GM23338 (cell line): ENCODE measurements at regions not wholly inside any gene's neighbourhood (a gene's known extent, or its start where the extent isn't known, plus 50 kb on each side); places are given as distances from the start of the nearest gene placed in this dataset.

Experiments used
- ATAC-seq: fragments of 200-7000 bp; cut with Tn5 transposase; 3 replicates; pipeline ENCODE4 v1.9.1; 2020
- DNase-seq: peaks from one replicate; pipeline ENCODE4 v3.0.0-alpha.2; 2015; ENCODE audit warnings: low spot score
- H2AFZ ChIP-seq: fragments of 200-600 bp; sonication (generic); 2 replicates; pipeline ENCODE4 v1.8.0; 2016; ENCODE audit warnings: antibody characterized with exemption, mild to moderate bottlenecking, moderate library complexity
- H3F3A ChIP-seq: fragments of 200-600 bp; sonication (generic); replicated peaks from 2 replicates; pipeline ENCODE4 v1.8.0; 2017; ENCODE audit warnings: antibody characterized with exemption, mixed run types, low read depth
- H3K27ac ChIP-seq: fragments of 200-600 bp; sonication (generic); 2 replicates; pipeline ENCODE4 v1.6.1; 2016; ENCODE audit warnings: low read depth
- H3K27me3 ChIP-seq: fragments of 200-600 bp; sonication (generic); 2 replicates; pipeline ENCODE4 v1.8.0; 2016; ENCODE audit warnings: mild to moderate bottlenecking, mixed run types, moderate library complexity; ENCODE audit not compliant: insufficient read depth
- H3K36me3 ChIP-seq: fragments of 200-600 bp; sonication (generic); 2 replicates; pipeline ENCODE4 v1.8.0; 2016; ENCODE audit warnings: mild to moderate bottlenecking; ENCODE audit not compliant: insufficient read depth
- H3K4me1 ChIP-seq: fragments of 200-600 bp; sonication (generic); 2 replicates; pipeline ENCODE4 v1.8.0; 2016; ENCODE audit warnings: mild to moderate bottlenecking, moderate library complexity; ENCODE audit not compliant: insufficient read depth
- H3K4me2 ChIP-seq: fragments of 200-600 bp; sonication (generic); 2 replicates; pipeline ENCODE4 v1.7.1; 2017; ENCODE audit warnings: mixed run types
- H3K4me3 ChIP-seq: fragments of 200-600 bp; sonication (generic); 2 replicates; pipeline ENCODE4 v1.6.1; 2016; ENCODE audit warnings: mixed run types
- H3K79me2 ChIP-seq: fragments of 200-600 bp; sonication (generic); replicated peaks from 2 replicates; pipeline ENCODE4 v1.8.0; 2017; ENCODE audit warnings: mild to moderate bottlenecking; ENCODE audit not compliant: insufficient read depth
- H3K9me2 ChIP-seq: fragments of 200-600 bp; sonication (generic); 2 replicates; pipeline ENCODE4 v1.8.0; 2017; ENCODE audit not compliant: insufficient read depth
- H4K20me1 ChIP-seq: fragments of 200-600 bp; sonication (generic); replicated peaks from 2 replicates; pipeline ENCODE4 v1.8.0; 2017; ENCODE audit warnings: mild to moderate bottlenecking; ENCODE audit not compliant: insufficient read depth
- H3K27ac Mint-ChIP-seq: 2 replicates; pipeline ENCODE4 v1.8.0; 2020; ENCODE audit warnings: inconsistent platforms, mild to moderate bottlenecking, moderate library complexity, mixed read lengths
- H3K27me3 Mint-ChIP-seq: 3 replicates; pipeline ENCODE4 v1.8.0; 2022; ENCODE audit warnings: low read depth, mild to moderate bottlenecking, moderate library complexity, mixed read lengths, inconsistent platforms; ENCODE audit not compliant: insufficient read depth, poor library complexity
- H3K36me3 Mint-ChIP-seq: 3 replicates; pipeline ENCODE4 v1.8.0; 2021; ENCODE audit warnings: low read depth, mild to moderate bottlenecking, inconsistent platforms, moderate library complexity, mixed read lengths
- H3K4me1 Mint-ChIP-seq: 3 replicates; pipeline ENCODE4 v1.8.0; 2020; ENCODE audit warnings: mild to moderate bottlenecking, inconsistent platforms, mixed read lengths
- H3K4me3 Mint-ChIP-seq: 3 replicates; pipeline ENCODE4 v1.8.0; 2021; ENCODE audit warnings: moderate library complexity, mild to moderate bottlenecking, inconsistent platforms, mixed read lengths
- H3K9me3 Mint-ChIP-seq: 3 replicates; pipeline ENCODE4 v1.8.0; 2020; ENCODE audit warnings: moderate library complexity, mild to moderate bottlenecking, inconsistent platforms, mixed read lengths
- CREB1 ChIP-seq: fragments of 250-450 bp; sonication (Bioruptor Pico); IDR thresholded peaks from 2 replicates; pipeline ENCODE4 v1.5.0; 2020; ENCODE audit warnings: low read depth, mild to moderate bottlenecking, moderate library complexity
- EZH2 ChIP-seq: fragments of 200-600 bp; sonication (generic); IDR thresholded peaks from one replicate; pipeline ENCODE4 v1.8.0; 2017; ENCODE audit warnings: antibody characterized with exemption, mild to moderate bottlenecking, low read depth; ENCODE audit not compliant: unreplicated experiment
- JUNB ChIP-seq: IDR thresholded peaks from one replicate; pipeline ENCODE4 v1.6.1; 2016; ENCODE audit warnings: antibody characterized with exemption; ENCODE audit not compliant: unreplicated experiment
- NANOG ChIP-seq: IDR thresholded peaks from 2 replicates; pipeline ENCODE4 v1.6.1; 2016; ENCODE audit warnings: antibody characterized with exemption, borderline replicate concordance
- POLR2AphosphoS5 ChIP-seq: IDR thresholded peaks from 2 replicates; pipeline ENCODE4 v1.6.1; 2016; ENCODE audit warnings: antibody characterized with exemption, low read depth
- STAT1 ChIP-seq: IDR thresholded peaks from one replicate; pipeline ENCODE4 v1.6.1; 2016; ENCODE audit warnings: antibody characterized with exemption; ENCODE audit not compliant: unreplicated experiment
- ZNF114 ChIP-seq: fragments of 250-450 bp; sonication (Bioruptor Pico); IDR thresholded peaks from 2 replicates; pipeline ENCODE4 v1.5.0; 2020; ENCODE audit warnings: mild to moderate bottlenecking, moderate library complexity
- ZNF331 ChIP-seq: fragments of 250-450 bp; sonication (Bioruptor Pico); IDR thresholded peaks from 2 replicates; pipeline ENCODE4 v1.5.0; 2020; ENCODE audit warnings: low read depth, mild to moderate bottlenecking, moderate library complexity
- TF ChIP-seq, protein P1 (sequence below): IDR thresholded peaks from 2 replicates; pipeline ENCODE4 v1.6.1; 2016; ENCODE audit warnings: antibody characterized with exemption
- TF ChIP-seq, protein P2 (sequence below), 2 experiments: fragments of 200-600 bp in 1 of 2; sonication (generic) in 1 of 2; conservative IDR thresholded peaks; 2 replicates each; pipeline versions ENCODE4 v1.5.1 to v1.6.1; 2016 to 2017; ENCODE audit warnings: antibody characterized with exemption in 2 of 2, low read depth in 2 of 2, mild to moderate bottlenecking in 2 of 2, moderate library complexity in 1 of 2
- TF ChIP-seq, protein P3 (sequence below): IDR thresholded peaks from one replicate; pipeline ENCODE4 v1.6.1; 2018; ENCODE audit warnings: antibody characterized with exemption; ENCODE audit not compliant: unreplicated experiment

DNA sequence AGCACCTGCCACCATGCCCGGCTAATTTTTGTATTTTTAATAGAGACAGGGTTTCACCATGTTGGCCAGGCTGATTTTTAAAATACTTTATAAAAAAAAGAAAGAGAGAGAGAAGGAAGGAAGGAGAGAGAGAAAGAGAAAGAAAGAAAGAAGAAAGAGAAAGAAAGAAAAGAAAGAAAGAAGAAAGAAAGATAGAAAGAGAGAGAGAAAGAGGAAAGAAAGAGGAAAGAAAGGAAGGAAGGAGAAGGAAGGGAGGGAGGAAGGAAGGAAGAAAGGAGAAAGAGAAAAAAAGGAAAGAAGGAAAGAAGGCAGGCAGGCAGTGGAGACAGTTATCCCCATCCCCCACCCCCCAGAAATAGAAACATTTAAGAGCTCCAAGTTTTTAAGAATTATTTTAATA lies 69.9 kb downstream of the TOMM20 start:
- H3K36me3 ChIP-seq, result no peaks in the 10 kb centered on the region
- no peak overlapping the region for H3K4me2 ChIP-seq
- no peak for ATAC-seq
- H3K27ac ChIP-seq, result no peak overlapping the region
- no peak for DNase-seq
- H2AFZ ChIP-seq, result no peak overlapping the region
- peaks cover 23% of the 10 kb centered on the region for H3K4me1 ChIP-seq
- Mint-ChIP-seq H3K4me3 (no peak overlapping the region), H3K36me3 (no peaks in the 10 kb centered on the region; the same call in 2 of the 3 replicates), H3K9me3 (no peaks in the 10 kb centered on the region; the same call in 2 of the 3 replicates), H3K4me1 (peaks cover 48% of the 10 kb centered on the region), H3K27ac (no peak overlapping the region), H3K27me3 (peaks cover 6% of the 10 kb centered on the region)
- H4K20me1 ChIP-seq, result no peaks in the 10 kb centered on the region
- H3K4me3 ChIP-seq, result no peak overlapping the region
- H3K9me2 ChIP-seq, result no peaks in the 10 kb centered on the region
- no peaks in the 10 kb centered on the region for H3K27me3 ChIP-seq
- H3F3A ChIP-seq, result 0 out of 2 replicates have a peak, but pooled peaks cover 6% of the 10 kb centered on the region
- no peak for TF ChIP-seq JUNB
- TF ChIP-seq EZH2, result no peak
- TF ChIP-seq, protein P1, sequence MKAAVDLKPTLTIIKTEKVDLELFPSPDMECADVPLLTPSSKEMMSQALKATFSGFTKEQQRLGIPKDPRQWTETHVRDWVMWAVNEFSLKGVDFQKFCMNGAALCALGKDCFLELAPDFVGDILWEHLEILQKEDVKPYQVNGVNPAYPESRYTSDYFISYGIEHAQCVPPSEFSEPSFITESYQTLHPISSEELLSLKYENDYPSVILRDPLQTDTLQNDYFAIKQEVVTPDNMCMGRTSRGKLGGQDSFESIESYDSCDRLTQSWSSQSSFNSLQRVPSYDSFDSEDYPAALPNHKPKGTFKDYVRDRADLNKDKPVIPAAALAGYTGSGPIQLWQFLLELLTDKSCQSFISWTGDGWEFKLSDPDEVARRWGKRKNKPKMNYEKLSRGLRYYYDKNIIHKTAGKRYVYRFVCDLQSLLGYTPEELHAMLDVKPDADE, result no peak
- no peaks in the 10 kb centered on the region for H3K79me2 ChIP-seq

DNA sequence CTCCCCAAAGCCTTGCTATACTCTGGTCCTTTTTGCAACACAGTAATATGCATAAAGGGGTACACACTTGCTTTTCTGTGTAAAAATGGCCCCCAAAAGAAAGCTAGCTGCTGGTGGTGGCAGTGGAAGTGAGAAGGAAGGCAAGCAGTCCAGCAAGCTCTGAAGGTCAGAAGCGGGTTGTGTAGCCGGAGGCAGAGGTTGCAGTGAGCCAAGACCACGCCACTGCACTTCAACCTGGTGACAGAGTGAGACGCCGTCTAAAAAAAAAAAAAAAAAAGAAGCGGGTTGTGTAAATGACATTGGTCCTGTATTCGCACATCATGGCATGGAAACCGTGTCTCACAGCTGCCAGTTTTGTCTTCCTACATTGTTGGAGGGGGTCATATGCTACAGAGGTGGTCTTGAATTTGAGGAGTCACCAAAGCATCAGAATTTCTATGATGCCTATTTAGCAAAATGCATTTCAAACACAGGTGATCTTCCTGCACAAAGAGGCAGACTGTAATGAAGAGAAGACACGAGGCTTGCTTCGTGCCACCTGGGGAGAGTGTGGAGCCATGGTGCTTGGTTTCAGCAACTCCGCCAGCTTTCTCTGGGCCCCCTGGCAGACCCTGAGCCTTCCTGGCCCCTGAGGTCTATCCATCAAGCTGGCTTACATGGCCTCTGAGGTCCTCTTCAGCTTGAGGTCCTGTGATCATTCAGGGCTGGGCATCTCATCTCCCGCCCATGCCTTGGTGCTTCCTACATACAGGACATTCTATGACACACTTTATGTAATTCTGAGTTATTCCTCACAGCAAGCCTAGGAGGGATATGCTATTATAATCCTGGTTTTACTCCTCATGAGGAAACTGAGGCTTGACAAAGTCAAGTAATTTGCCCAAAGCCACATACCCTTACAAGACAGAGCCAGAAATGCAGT lies 71.0 kb downstream of the TOMM20 start:
- Histone ChIP-seq H3K9me2 (no peaks in the 10 kb centered on the region), H2AFZ (no peak overlapping the region), H3K27ac (no peak overlapping the region), H3K4me1 (peaks cover 23% of the 10 kb centered on the region), H4K20me1 (no peaks in the 10 kb centered on the region), H3F3A (0 out of 2 replicates have a peak, but pooled peaks cover 6% of the 10 kb centered on the region), H3K4me3 (no peak overlapping the region), H3K79me2 (no peaks in the 10 kb centered on the region), H3K4me2 (no peak overlapping the region), H3K27me3 (no peaks in the 10 kb centered on the region), H3K36me3 (no peaks in the 10 kb centered on the region)
- no peak overlapping the region for H3K4me3 Mint-ChIP-seq
- no peak for ATAC-seq
- TF ChIP-seq ZNF114 (no peak), JUNB (no peak), POLR2AphosphoS5 (no peak), ZNF331 (CRISPR knock-in tag) (no peak), EZH2 (no peak), STAT1 (no peak), CREB1 (CRISPR knock-in tag) (no peak), NANOG (no peak)
- TF ChIP-seq, protein P2, sequence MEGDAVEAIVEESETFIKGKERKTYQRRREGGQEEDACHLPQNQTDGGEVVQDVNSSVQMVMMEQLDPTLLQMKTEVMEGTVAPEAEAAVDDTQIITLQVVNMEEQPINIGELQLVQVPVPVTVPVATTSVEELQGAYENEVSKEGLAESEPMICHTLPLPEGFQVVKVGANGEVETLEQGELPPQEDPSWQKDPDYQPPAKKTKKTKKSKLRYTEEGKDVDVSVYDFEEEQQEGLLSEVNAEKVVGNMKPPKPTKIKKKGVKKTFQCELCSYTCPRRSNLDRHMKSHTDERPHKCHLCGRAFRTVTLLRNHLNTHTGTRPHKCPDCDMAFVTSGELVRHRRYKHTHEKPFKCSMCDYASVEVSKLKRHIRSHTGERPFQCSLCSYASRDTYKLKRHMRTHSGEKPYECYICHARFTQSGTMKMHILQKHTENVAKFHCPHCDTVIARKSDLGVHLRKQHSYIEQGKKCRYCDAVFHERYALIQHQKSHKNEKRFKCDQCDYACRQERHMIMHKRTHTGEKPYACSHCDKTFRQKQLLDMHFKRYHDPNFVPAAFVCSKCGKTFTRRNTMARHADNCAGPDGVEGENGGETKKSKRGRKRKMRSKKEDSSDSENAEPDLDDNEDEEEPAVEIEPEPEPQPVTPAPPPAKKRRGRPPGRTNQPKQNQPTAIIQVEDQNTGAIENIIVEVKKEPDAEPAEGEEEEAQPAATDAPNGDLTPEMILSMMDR (conservative IDR thresholded peaks at IDR 0.05; ENCODE audit: low read depth in 2 of 2), result no peak
- TF ChIP-seq, protein P3, sequence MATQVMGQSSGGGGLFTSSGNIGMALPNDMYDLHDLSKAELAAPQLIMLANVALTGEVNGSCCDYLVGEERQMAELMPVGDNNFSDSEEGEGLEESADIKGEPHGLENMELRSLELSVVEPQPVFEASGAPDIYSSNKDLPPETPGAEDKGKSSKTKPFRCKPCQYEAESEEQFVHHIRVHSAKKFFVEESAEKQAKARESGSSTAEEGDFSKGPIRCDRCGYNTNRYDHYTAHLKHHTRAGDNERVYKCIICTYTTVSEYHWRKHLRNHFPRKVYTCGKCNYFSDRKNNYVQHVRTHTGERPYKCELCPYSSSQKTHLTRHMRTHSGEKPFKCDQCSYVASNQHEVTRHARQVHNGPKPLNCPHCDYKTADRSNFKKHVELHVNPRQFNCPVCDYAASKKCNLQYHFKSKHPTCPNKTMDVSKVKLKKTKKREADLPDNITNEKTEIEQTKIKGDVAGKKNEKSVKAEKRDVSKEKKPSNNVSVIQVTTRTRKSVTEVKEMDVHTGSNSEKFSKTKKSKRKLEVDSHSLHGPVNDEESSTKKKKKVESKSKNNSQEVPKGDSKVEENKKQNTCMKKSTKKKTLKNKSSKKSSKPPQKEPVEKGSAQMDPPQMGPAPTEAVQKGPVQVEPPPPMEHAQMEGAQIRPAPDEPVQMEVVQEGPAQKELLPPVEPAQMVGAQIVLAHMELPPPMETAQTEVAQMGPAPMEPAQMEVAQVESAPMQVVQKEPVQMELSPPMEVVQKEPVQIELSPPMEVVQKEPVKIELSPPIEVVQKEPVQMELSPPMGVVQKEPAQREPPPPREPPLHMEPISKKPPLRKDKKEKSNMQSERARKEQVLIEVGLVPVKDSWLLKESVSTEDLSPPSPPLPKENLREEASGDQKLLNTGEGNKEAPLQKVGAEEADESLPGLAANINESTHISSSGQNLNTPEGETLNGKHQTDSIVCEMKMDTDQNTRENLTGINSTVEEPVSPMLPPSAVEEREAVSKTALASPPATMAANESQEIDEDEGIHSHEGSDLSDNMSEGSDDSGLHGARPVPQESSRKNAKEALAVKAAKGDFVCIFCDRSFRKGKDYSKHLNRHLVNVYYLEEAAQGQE, result no peak
- no peaks in the 10 kb centered on the region; the same call in 2 of the 3 replicates for H3K36me3 Mint-ChIP-seq
- H3K27ac Mint-ChIP-seq, result no peak overlapping the region
- peaks cover 6% of the 10 kb centered on the region for H3K27me3 Mint-ChIP-seq
- no peak for DNase-seq
- H3K9me3 Mint-ChIP-seq, result no peaks in the 10 kb centered on the region; the same call in 2 of the 3 replicates
- peaks cover 43% of the 10 kb centered on the region for H3K4me1 Mint-ChIP-seq
